HL-60 (cell line): ENCODE measurements at regions not wholly inside any gene's neighbourhood (a gene's known extent, or its start where the extent isn't known, plus 50 kb on each side); places are given as distances from the start of the nearest gene placed in this dataset.

Experiments used
- CTCF ChIP-seq: IDR thresholded peaks from one replicate; pipeline ENCODE4 v1.5.1; 2011; ENCODE audit warnings: low read length, control low read depth, inconsistent platforms; ENCODE audit not compliant: insufficient read depth
- GABPA ChIP-seq: IDR thresholded peaks from 2 replicates; pipeline ENCODE4 v1.6.1; 2012; ENCODE audit warnings: low read depth
- POLR2AphosphoS5 ChIP-seq: IDR thresholded peaks from 2 replicates; pipeline ENCODE4 v1.6.1; 2012; ENCODE audit warnings: low read depth
- REST ChIP-seq: IDR thresholded peaks from 2 replicates; pipeline ENCODE4 v1.6.1; 2012; ENCODE audit warnings: low read depth; ENCODE audit not compliant: insufficient replicate concordance

- TF ChIP-seq CTCF, result no peak
- no peak for TF ChIP-seq REST
- no peak for TF ChIP-seq POLR2AphosphoS5
- no peak for TF ChIP-seq GABPA
These were observed 63.0 kb downstream of the RMI2 start for GRCh38 chr16:11408216-11408615.
